ENCODE measurements at regions not wholly inside any gene's neighbourhood (a gene's known extent, or its start where the extent isn't known, plus 50 kb on each side); places are given as distances from the start of the nearest gene placed in this dataset.

- H3K4me2 ChIP-seq (ENCODE audit: low read length), result no peak overlapping the region
- no peaks in the 10 kb centered on the region for H3K79me2 ChIP-seq (ENCODE audit: insufficient read depth, low read depth, low read length)
- H3K9me2 ChIP-seq (ENCODE audit: insufficient read depth, low read length), result no peaks in the 10 kb centered on the region
- H3K4me3 ChIP-seq (ENCODE audit: low read depth, low read length, poor library complexity, severe bottlenecking), result no peak overlapping the region
- no peaks in the 10 kb centered on the region for H4K20me1 ChIP-seq (ENCODE audit: insufficient read depth, low read length)
- H2AFZ ChIP-seq (ENCODE audit: low read length), result no peak overlapping the region
- H3K27ac ChIP-seq (ENCODE audit: low read depth, low read length, poor library complexity, severe bottlenecking), result no peak overlapping the region
- no peaks in the 10 kb centered on the region for H3K9me3 ChIP-seq (ENCODE audit: low read length)
- BruUV-seq (replicated peaks), result no TSS peak
- no peak for DNase-seq (ENCODE audit: low spot score)
- H3K36me3 ChIP-seq (ENCODE audit: insufficient read depth, low read length), result no peaks in the 10 kb centered on the region
- H3K4me1 ChIP-seq (ENCODE audit: insufficient read depth, low read length, poor library complexity, severe bottlenecking), result no peaks in the 10 kb centered on the region
- intact Hi-C loops (cut with micrococcal nuclease; ENCODE audit: unreplicated experiment), result no loop called here
- TF ChIP-seq EZH2phosphoT487 (IDR thresholded peaks at IDR 0.05; ENCODE audit: borderline replicate concordance, low read depth, low read length), result no peak
- ChIA-PET POLR2A (no interaction called here), CTCF (ENCODE audit: unreplicated experiment) (no interaction called here)
These were observed 263.5 kb upstream of the PCDH7 start for GRCh38 chr4:30456716-30457115.

- no peak overlapping the region for H2AFZ ChIP-seq (ENCODE audit: low read length)
- no peaks in the 10 kb centered on the region for H4K20me1 ChIP-seq (ENCODE audit: insufficient read depth, low read length)
- no peaks in the 10 kb centered on the region for H3K36me3 ChIP-seq (ENCODE audit: insufficient read depth, low read length)
- BruUV-seq (replicated peaks), result no TSS peak
- H3K4me2 ChIP-seq (ENCODE audit: low read length), result no peak overlapping the region
- no peak overlapping the region for H3K4me3 ChIP-seq (ENCODE audit: low read depth, low read length, poor library complexity, severe bottlenecking)
- no peak overlapping the region for H3K27ac ChIP-seq (ENCODE audit: low read depth, low read length, poor library complexity, severe bottlenecking)
- TF ChIP-seq CTCF (conservative IDR thresholded peaks at IDR 0.05; ENCODE audit: low read length), result no peak
- no peak for TF ChIP-seq EZH2phosphoT487 (IDR thresholded peaks at IDR 0.05; ENCODE audit: borderline replicate concordance, low read depth, low read length)
- intact Hi-C loops (cut with micrococcal nuclease; ENCODE audit: unreplicated experiment), result no loop called here
- DNase-seq (ENCODE audit: low spot score), result no peak
- H3K9me3 ChIP-seq (ENCODE audit: low read length), result no peaks in the 10 kb centered on the region
- no peaks in the 10 kb centered on the region for H3K9me2 ChIP-seq (ENCODE audit: insufficient read depth, low read length)
- ChIA-PET CTCF (ENCODE audit: unreplicated experiment) (no interaction called here), POLR2A (no interaction called here)
- H3K4me1 ChIP-seq (ENCODE audit: insufficient read depth, low read length, poor library complexity, severe bottlenecking), result no peaks in the 10 kb centered on the region
- no peaks in the 10 kb centered on the region for H3K79me2 ChIP-seq (ENCODE audit: insufficient read depth, low read depth, low read length)
These were observed 259.4 kb upstream of the PCDH7 start for GRCh38 chr4:30460818-30461217.

- no TSS peak for BruUV-seq (replicated peaks)
- H3K36me3 ChIP-seq (ENCODE audit: insufficient read depth, low read length), result no peaks in the 10 kb centered on the region
- no peak overlapping the region for H2AFZ ChIP-seq (ENCODE audit: low read length)
- DNase-seq (ENCODE audit: low spot score), result no peak
- H3K4me1 ChIP-seq (ENCODE audit: insufficient read depth, low read length, poor library complexity, severe bottlenecking), result no peaks in the 10 kb centered on the region
- no peak overlapping the region for H3K4me2 ChIP-seq (ENCODE audit: low read length)
- H3K79me2 ChIP-seq (ENCODE audit: insufficient read depth, low read depth, low read length), result no peaks in the 10 kb centered on the region
- H3K27ac ChIP-seq (ENCODE audit: low read depth, low read length, poor library complexity, severe bottlenecking), result no peak overlapping the region
- no peaks in the 10 kb centered on the region for H4K20me1 ChIP-seq (ENCODE audit: insufficient read depth, low read length)
- ChIA-PET POLR2A (no interaction called here), CTCF (ENCODE audit: unreplicated experiment) (no interaction called here)
- no peaks in the 10 kb centered on the region for H3K9me3 ChIP-seq (ENCODE audit: low read length)
- TF ChIP-seq EZH2phosphoT487 (IDR thresholded peaks at IDR 0.05; ENCODE audit: borderline replicate concordance, low read depth, low read length), result no peak
- TF ChIP-seq CTCF (conservative IDR thresholded peaks at IDR 0.05; ENCODE audit: low read length), result no peak
- no peak overlapping the region for H3K4me3 ChIP-seq (ENCODE audit: low read depth, low read length, poor library complexity, severe bottlenecking)
- no peaks in the 10 kb centered on the region for H3K9me2 ChIP-seq (ENCODE audit: insufficient read depth, low read length)
- intact Hi-C loops (cut with micrococcal nuclease; ENCODE audit: unreplicated experiment), result no loop called here
These were observed 259.0 kb upstream of the PCDH7 start for GRCh38 chr4:30461218-30461617.
